ENCODE measurements at regions not wholly inside any gene's neighbourhood (a gene's known extent, or its start where the extent isn't known, plus 50 kb on each side); places are given as distances from the start of the nearest gene placed in this dataset.
"Not testable (repeated sequence)": the region's sequence is repeated elsewhere in the genome, so short reads cannot be mapped to it uniquely, and the experiment has no call there.

- peak; percentile 25 for DNase-seq
Observed at GRCh38 chr2:234796045-234796591, 155.7 kb upstream of the SH3BP4 start.

- peak; percentile 22 for DNase-seq
Observed at GRCh38 chr2:234795272-234795920, 156.4 kb upstream of the SH3BP4 start.

GRCh38 chr2:234794866-234795265 lies 157.0 kb upstream of the SH3BP4 start:
- DNase-seq: no peak

GRCh38 chr2:234793212-234793785 lies 158.5 kb upstream of the SH3BP4 start:
- DNase-seq: no peak

- peak; percentile 54 for DNase-seq
Observed at GRCh38 chr2:234792621-234793022, 159.2 kb upstream of the SH3BP4 start.

GRCh38 chr2:234792096-234792495 lies 159.7 kb upstream of the SH3BP4 start:
- DNase-seq: not testable (repeated sequence)

- DNase-seq: no peak
Observed at GRCh38 chr2:234790380-234790779, 161.4 kb upstream of the SH3BP4 start.

GRCh38 chr2:234789556-234790325 lies 162.1 kb upstream of the SH3BP4 start:
- no peak for DNase-seq

- DNase-seq: no peak
Observed at GRCh38 chr2:234788841-234789240, 163.0 kb upstream of the SH3BP4 start.

- no peak for DNase-seq
Observed at GRCh38 chr2:234788381-234788780, 163.4 kb upstream of the SH3BP4 start.

- DNase-seq: no peak
Observed at GRCh38 chr2:234787114-234787513, 164.7 kb upstream of the SH3BP4 start.

GRCh38 chr2:234773764-234774409 lies 177.9 kb upstream of the SH3BP4 start:
- no peak for DNase-seq

- DNase-seq: no peak
Observed at GRCh38 chr2:234773129-234773528, 178.7 kb upstream of the SH3BP4 start.

GRCh38 chr2:234772733-234773060 lies 179.1 kb upstream of the SH3BP4 start:
- peak; percentile 54 for DNase-seq

- no peak for DNase-seq
Observed at GRCh38 chr2:234771980-234772732, 179.7 kb upstream of the SH3BP4 start.

GRCh38 chr2:234771176-234771575 lies 180.6 kb upstream of the SH3BP4 start:
- DNase-seq: no peak

GRCh38 chr2:234770715-234771141 lies 181.1 kb upstream of the SH3BP4 start:
- no peak for DNase-seq

GRCh38 chr2:234770031-234770506 lies 181.7 kb upstream of the SH3BP4 start:
- DNase-seq: no peak

- no peak for DNase-seq
Observed at GRCh38 chr2:234768608-234769196, 183.1 kb upstream of the SH3BP4 start.

- no peak for DNase-seq
Observed at GRCh38 chr2:234765279-234765678, 186.5 kb upstream of the SH3BP4 start.

- DNase-seq: no peak
Observed at GRCh38 chr2:234764372-234764771, 187.4 kb upstream of the SH3BP4 start.

Data from NCI-H2227 treated with DMSO at 0.1 percent for 48 hours (cell line).